HG03039 (cell line): ENCODE measurements at regions not wholly inside any gene's neighbourhood (a gene's known extent, or its start where the extent isn't known, plus 50 kb on each side); places are given as distances from the start of the nearest gene placed in this dataset.
"Not testable (repeated sequence)": the region's sequence is repeated elsewhere in the genome, so short reads cannot be mapped to it uniquely, and the experiment has no call there.

Experiments used
- ATAC-seq: cut with Tn5 transposase; IDR thresholded peaks from one replicate; pipeline ENCODE4 v1.9.1; 2021; ENCODE audit warnings: mild to moderate bottlenecking, moderate library complexity; ENCODE audit not compliant: unreplicated experiment

DNA sequence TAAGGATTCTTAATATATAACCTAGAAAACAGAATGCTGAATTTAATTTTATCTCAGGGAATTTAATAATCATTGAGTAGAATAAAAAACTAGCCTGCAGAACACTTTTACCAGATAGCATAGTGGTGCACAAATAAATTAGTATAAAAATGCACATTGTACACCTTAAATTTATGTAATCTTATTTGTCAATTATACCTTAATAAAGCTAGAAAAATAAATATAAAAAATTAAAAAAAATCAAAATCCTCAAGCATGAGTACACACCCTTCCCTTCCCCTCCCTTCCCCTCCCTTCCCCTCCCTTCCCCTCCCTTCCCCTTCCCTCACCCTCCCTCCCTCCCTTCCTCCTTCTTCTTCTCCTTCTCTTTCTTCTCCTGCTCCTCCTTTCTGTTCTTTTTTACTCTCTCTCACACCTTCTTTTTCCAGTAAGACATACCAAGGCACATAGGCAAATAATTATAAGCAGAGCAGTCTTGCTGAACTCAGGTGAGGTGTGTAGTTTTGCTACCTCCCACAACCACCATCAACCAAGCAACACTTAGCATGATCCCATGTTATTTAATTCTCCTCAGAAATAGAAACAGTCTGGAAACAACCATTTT is 1395.0 kb downstream of the ZPLD1 start:
- no peak for ATAC-seq

GRCh38 chr3:103847081-103848062 is 1412.6 kb downstream of the ZPLD1 start:
- no peak for ATAC-seq

GRCh38 chr3:103851793-103852192 is 1417.0 kb downstream of the ZPLD1 start:
- no peak for ATAC-seq

DNA sequence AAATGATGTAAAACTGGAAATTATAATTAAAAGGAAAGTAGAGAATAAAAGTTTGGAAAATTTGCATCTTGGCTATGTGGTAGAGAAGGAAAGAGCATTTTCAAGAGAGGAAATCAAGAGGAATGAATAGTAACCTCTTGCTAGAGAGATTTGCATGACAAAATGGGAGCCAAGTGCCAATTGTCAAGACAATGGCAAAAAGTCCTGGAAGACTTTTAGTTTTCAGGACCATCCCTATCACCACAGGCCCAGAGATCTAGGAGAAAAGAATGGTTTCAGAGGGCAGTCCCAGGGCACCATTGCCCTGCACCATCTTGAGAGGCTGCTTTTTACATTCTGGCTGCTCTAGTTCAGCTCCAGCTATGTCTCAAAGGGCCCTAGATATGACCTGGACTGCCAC is 1427.6 kb downstream of the ZPLD1 start:
- ATAC-seq, result no peak

GRCh38 chr3:103863381-103863780 is 1428.6 kb downstream of the ZPLD1 start:
- no peak for ATAC-seq

DNA sequence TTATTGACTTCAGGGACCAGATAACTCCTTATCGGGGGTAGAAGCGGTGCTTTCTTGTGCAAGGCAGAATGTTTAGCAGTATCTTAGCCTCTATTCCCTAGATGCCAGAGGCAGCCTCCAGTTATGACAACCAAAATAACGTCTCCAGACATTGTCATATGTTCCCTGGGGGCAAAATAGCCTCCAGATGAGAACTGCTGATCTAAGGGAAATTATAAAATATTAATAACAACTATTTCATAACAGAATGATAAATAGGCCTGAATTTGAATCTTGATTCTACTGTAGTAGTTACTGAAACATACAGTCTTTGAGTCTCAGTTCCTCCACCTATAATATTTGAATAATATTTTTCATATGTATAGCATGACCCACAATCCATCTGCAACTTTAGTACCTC is 1431.3 kb downstream of the ZPLD1 start:
- ATAC-seq, result no peak

- no peak for ATAC-seq
Measured at GRCh38 chr3:103873021-103873420, 1438.2 kb downstream of the ZPLD1 start.

GRCh38 chr3:103873897-103874545 is 1439.2 kb downstream of the ZPLD1 start:
- ATAC-seq, result no peak

GRCh38 chr3:103881809-103882208 is 1447.0 kb downstream of the ZPLD1 start:
- ATAC-seq, result not testable (repeated sequence)

DNA sequence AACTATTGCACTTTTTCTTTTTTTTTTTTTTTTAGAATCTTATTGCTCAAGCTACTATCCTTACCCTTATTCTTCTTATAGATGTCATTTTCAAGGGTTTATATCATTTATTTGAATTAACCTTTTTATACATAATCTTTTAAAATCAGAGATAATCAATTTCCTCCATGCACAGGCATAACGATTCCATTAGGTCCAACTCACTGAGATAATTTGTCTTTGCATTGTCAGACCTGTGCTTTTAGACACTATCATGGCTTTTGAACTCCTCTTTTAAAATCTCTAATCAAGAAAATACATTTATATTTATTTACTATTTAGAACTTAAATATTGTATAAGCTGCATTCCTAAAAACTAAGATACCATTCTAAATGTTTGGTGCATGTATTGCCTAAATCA is 1454.9 kb downstream of the ZPLD1 start:
- ATAC-seq, result no peak

DNA sequence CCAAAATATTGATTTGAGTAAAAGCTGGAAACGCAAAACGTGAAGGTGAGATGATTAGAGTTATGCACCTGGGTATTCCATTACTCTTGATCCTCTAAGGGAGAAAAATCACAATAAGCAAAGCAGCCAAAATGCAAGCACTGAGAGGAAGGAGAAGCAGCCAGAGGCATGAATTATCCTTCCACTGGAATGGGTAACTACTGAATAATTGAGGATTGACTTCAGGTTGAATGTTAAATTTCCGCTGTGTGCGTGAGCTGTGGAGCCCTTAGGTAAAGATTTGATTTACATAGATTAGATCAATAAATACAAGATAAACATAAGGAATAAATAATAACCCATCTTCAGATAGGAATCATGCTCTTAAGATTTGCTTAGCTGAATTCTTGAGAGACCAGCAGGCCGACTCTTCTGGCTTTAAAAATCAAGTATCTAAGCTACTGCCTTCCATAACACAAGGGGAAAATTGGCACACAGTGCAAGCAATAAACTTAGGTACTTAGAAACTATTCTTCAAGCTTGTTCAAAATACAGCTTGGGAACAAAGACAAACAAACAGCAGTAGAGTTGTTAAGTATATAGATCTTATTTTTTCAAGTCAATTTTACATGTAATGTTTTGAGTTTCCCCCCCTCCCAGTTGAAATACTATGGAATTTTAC is 1459.5 kb downstream of the ZPLD1 start:
- no peak for ATAC-seq

DNA sequence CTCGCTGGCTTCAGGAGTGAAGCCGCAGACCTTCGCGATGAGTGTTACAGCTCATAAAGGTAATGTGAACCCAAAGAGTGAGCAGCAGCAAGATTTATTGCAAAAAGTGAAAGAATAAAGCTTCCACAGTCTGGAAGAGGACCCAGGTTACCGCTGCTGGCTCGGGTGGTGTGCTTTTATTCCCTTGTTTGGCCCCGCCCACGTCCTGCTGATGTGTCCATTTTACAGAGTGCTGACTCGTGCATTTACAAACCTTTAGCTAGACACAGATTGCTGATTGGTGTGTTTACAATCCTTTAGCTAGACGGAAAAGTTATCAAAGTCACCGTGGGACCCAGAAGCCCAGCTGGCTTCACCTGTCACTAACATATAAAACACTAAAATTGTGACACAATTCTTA is 1464.5 kb downstream of the ZPLD1 start:
- ATAC-seq, result no peak

DNA sequence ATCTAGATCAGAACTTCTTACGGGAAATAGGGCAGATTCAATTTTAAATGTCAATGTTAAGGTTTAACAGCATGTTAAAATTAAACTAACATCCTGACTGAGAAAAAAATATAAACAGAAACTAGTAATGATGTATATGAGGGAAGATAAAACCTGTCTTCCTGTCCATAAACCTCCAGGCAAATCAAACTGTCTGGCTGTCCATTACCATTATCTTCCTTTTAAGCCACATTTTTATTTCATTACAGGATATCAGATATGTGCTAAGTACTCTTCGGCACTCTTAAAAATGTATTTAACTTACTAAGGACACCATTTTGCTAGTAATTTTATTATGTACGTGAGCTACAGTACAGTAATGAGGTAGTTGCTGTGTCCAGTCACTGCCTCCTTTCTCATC is 1461.7 kb upstream of the ALCAM start:
- ATAC-seq, result no peak

- ATAC-seq, result no peak
Measured at GRCh38 chr3:103906304-103906703, 1460.4 kb upstream of the ALCAM start.

DNA sequence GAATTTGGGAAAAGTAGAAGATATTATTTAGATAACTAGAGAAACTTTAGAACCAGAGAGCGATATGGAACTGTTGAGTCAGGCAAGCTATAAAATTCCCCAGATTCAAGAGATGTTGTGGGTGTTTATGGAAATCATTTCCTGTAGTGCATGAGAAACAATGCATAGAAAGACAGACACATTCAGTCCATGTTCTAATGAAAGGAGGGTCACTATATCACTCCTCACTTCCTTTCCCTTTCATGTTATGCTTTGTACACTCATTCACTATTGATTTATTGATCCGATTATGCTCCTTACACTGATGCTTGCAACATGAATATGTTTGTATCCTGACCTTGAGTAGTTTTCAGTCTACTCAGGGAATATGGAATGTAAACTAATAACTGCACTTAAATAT is 1459.9 kb upstream of the ALCAM start:
- no peak for ATAC-seq

- no peak for ATAC-seq
Measured at GRCh38 chr3:103907567-103907966, 1459.1 kb upstream of the ALCAM start.

DNA sequence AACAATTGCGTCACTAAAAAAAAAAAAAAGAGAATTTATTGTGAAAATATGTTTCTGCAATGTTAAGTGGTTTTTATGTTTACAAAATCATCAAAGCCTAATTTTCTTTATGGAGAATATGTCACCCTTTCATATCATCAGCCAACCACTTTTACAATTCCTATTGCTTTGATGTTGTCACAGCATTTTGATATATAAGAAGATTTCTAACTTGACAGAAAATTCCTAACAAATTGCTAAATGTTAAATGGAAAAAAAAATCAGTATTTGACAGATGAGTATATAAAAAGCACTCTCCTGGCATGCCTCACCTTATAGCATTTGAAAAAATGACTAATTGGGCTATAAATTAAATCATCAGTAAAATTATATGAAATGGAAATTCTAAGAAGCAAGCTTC is 1457.3 kb upstream of the ALCAM start:
- no peak for ATAC-seq

GRCh38 chr3:103918336-103918735 is 1448.4 kb upstream of the ALCAM start:
- ATAC-seq, result no peak

DNA sequence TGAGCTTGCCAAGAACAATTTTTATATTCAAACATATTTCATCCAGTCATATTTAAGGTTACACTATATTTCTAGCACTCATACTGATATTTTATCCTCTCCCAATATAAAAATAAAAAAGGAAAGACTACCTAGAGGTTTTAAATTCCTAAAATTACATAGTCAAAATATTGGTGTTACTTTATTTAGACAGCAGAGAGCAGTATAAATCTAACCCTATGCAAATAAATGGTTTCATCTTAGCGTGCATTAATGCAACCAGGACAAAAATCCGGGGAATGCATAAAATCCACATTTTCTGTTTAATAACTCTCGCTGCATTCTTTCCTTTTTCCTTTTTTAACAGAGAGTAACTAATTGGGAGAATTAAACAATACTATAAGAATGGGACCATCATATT is 1447.4 kb upstream of the ALCAM start:
- no peak for ATAC-seq

- no peak for ATAC-seq
Measured at GRCh38 chr3:103923907-103924306, 1442.8 kb upstream of the ALCAM start.

GRCh38 chr3:103924544-103924943 is 1442.2 kb upstream of the ALCAM start:
- no peak for ATAC-seq
